ENCODE measurements at regions not wholly inside any gene's neighbourhood (a gene's known extent, or its start where the extent isn't known, plus 50 kb on each side); places are given as distances from the start of the nearest gene placed in this dataset. TPM values are rescaled to one million over a fixed set of nuclear protein-coding genes. Genes with fewer than 3 reads are reported as not detected.

Small RNA genes in the stretch of these regions (small RNA-seq; reads per million reads assigned to genes)
- gene AC009474.2: not detected

Measured in GM12878 (cell line).